ENCODE measurements at regions not wholly inside any gene's neighbourhood (a gene's known extent, or its start where the extent isn't known, plus 50 kb on each side); places are given as distances from the start of the nearest gene placed in this dataset.
"Not testable (repeated sequence)": the region's sequence is repeated elsewhere in the genome, so short reads cannot be mapped to it uniquely, and the experiment has no call there.

DNA sequence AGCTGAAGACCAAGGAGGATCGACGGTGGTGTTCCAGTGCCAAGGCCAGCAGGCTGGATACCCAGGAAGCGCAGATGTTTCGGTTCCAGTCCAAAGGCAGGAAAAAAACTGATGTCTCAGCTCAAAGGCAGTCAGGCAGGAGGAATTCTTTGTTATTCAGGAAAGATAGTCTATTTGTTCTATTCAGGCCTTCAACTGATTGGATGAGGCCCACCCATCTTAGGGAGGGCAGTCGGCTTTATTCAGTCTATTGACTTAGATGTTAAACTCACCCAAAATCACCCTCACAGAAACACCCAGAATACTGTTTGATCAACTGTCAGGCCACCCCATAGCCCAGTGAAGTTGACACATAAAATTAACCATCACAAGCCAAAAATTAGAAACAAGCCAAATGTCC, 63.9 kb upstream of the SMURF2 start:
- DNase-seq (ENCODE audit: low spot score): not testable (repeated sequence)

DNA sequence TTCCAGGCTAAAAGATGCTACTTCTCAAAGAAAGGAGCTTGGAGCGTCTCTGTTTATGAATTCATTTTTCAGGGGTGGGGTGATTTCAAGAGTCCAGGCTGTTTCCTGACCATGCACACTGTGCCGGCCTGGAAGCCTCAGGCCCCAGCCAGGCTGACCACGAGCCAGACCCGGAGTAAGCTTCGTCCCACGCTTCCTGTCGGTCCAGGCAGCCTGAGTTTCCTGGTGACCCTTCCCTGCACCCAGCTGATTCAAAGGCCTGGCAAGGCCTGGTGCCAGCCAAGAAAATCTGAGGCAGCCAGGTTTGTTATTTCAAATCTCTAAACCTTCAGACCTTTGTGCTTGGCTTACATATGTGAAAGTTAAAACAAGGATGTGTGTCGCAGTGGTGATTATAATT, 62.1 kb upstream of the SMURF2 start:
- DNase-seq (ENCODE audit: low spot score): peak; percentile 36

- no peak for DNase-seq (ENCODE audit: low spot score)
Observed at GRCh38 chr17:64723781-64724180, 61.7 kb upstream of the SMURF2 start.

- not testable (repeated sequence) for DNase-seq (ENCODE audit: low spot score)
Observed at GRCh38 chr17:64721556-64721955, 59.4 kb upstream of the SMURF2 start.

DNA sequence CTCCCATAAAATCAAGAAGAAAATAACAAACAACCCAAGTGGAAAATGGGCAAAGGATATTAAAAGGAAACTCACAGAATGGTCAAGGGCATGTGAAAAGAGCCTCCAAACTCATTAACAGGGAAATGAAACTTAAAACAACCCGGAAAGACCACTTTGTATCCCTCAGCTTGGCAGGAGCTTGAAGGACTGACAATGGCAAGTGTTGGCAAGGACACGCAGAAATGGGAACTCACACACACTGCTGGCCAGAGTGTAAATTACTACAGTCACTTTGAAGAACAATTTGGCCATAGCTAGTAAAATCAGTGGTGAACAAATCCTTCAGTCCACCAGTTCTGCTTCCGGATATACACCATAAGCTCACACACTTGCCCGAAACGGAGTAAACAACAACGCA, 58.1 kb upstream of the SMURF2 start:
- DNase-seq (ENCODE audit: low spot score): not testable (repeated sequence)

DNA sequence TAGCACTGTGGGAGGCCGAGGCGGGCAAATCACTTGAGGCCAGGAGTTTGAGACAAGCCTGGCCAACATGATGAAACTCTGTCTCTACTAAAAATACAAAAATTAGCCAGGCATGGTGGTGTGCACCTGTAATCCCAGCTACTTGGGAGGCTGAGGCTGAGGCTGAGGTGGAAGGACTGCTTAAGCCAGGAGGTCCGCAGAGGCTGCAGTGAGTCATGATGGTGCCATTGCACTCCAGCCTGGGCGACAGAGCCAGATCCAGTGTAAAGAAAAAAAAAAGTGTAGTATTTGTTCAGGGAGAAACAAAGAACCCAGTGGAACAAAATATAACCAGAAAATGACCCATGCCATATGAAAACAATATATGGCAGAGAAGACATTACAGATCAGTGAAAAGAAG, 57.4 kb upstream of the SMURF2 start:
- not testable (repeated sequence) for DNase-seq (ENCODE audit: low spot score)

- DNase-seq (ENCODE audit: low spot score): not testable (repeated sequence)
Observed at GRCh38 chr17:64718816-64719215, 56.7 kb upstream of the SMURF2 start.

DNA sequence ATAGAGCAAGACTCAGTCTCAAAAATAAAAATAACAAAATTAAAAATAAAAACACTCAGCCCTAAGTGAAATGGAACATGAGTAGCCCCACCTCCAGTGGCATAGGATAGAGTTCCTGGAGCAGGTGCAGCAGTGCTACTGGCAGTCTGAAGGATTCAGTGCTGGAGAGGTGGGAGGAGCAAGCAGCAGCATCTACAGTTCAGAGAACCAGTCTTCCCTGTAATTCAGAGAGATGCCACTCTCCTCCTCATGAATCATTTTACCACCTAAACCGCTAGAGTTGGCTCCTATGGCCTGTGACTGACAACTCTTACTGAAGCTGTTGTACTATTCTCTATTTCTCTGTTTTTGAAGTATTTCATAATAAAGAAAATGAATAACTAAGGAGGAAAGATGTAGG, 56.0 kb upstream of the SMURF2 start:
- DNase-seq (ENCODE audit: low spot score): no peak

GRCh38 chr17:64716496-64716895, 54.4 kb upstream of the SMURF2 start:
- DNase-seq (ENCODE audit: low spot score): not testable (repeated sequence)

- DNase-seq (ENCODE audit: low spot score): peak; percentile 54
Observed at GRCh38 chr17:64713786-64714185, 51.7 kb upstream of the SMURF2 start.

DNA sequence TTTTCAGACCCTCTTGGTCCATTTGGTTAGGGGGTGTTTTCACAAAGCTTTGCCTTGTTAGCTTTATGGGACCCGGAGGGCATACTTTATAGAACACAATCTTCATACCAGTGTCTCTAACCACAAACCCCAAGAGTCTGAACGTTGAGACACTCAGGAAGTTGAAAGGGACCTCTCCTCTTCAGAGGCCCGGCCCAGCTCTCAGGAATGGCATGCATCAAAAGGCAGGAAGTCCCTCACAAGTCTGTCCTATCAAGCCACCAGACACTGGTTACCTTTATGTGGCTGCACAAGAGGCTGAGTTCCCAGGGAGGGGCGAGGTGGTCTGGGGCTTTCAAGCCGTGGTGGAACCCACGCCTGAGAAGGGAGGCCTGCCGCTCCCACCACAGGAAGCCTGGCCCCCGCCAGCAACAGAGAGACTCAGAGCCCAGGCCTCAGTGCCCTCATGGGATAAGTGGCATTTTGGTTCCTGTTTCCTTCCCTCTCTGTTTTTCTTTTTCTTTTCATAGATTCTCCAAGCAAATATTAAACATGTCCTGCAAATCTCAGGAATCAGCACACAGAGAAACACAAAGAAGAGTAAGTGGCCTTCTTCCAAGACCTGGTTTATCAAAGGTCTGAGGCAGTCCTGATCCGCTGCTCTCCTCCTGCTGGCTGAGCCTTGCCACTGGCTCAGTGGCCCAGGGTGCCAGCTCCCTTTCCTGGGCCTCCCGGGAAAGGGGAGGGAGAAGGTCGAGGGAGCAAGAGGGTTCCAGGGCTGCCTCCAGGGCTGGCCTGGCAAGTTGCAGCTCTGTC, 50.6 kb upstream of the SMURF2 start:
- peak; percentile 79 for DNase-seq (ENCODE audit: low spot score)
